ENCODE measurements at regions not wholly inside any gene's neighbourhood (a gene's known extent, or its start where the extent isn't known, plus 50 kb on each side); places are given as distances from the start of the nearest gene placed in this dataset.

DNA sequence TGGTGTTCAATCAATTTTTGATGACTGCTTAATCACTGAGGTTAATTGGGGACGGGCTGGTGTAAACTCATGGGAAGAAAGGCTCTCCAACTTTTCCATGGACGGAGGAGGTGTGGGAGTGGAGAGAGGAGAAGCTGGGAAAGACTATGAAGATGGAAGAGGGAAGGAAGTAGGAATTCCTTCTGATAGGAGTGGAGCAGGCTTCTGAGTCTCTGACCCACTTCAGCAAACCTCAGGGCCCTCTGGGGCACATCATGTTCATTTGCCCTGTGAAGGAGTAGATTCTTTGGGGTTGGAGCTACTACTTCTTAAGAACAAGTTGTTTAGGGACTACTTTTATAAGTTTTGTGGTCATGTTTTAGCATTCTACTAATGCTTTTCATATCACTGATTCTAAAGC, 87.0 kb upstream of the MAP4K3 start:
- Histone ChIP-seq H3K4me3 (replicated peaks; ENCODE audit: insufficient read depth, low read length) (no peak overlapping the region), H3K27ac (replicated peaks) (no peak overlapping the region), H3K27me3 (ENCODE audit: insufficient read depth, poor library complexity, severe bottlenecking) (no peaks in the 10 kb centered on the region)
- DNase-seq (ENCODE audit: low read depth in 1 of 2, low spot score in 1 of 2): no peak
- TF ChIP-seq POLR2AphosphoS5 (IDR thresholded peaks at IDR 0.05; ENCODE audit: low read depth) (no peak), SPI1 (IDR thresholded peaks at IDR 0.05; ENCODE audit: borderline replicate concordance, low read depth) (no peak), GABPA (IDR thresholded peaks at IDR 0.05; ENCODE audit: low read depth) (no peak), CTCF (IDR thresholded peaks at IDR 0.05; ENCODE audit: insufficient read depth, low read length) (no peak)
- TF ChIP-seq, protein P1, sequence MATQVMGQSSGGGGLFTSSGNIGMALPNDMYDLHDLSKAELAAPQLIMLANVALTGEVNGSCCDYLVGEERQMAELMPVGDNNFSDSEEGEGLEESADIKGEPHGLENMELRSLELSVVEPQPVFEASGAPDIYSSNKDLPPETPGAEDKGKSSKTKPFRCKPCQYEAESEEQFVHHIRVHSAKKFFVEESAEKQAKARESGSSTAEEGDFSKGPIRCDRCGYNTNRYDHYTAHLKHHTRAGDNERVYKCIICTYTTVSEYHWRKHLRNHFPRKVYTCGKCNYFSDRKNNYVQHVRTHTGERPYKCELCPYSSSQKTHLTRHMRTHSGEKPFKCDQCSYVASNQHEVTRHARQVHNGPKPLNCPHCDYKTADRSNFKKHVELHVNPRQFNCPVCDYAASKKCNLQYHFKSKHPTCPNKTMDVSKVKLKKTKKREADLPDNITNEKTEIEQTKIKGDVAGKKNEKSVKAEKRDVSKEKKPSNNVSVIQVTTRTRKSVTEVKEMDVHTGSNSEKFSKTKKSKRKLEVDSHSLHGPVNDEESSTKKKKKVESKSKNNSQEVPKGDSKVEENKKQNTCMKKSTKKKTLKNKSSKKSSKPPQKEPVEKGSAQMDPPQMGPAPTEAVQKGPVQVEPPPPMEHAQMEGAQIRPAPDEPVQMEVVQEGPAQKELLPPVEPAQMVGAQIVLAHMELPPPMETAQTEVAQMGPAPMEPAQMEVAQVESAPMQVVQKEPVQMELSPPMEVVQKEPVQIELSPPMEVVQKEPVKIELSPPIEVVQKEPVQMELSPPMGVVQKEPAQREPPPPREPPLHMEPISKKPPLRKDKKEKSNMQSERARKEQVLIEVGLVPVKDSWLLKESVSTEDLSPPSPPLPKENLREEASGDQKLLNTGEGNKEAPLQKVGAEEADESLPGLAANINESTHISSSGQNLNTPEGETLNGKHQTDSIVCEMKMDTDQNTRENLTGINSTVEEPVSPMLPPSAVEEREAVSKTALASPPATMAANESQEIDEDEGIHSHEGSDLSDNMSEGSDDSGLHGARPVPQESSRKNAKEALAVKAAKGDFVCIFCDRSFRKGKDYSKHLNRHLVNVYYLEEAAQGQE (IDR thresholded peaks at IDR 0.05; ENCODE audit: insufficient replicate concordance, low read depth): no peak

DNA sequence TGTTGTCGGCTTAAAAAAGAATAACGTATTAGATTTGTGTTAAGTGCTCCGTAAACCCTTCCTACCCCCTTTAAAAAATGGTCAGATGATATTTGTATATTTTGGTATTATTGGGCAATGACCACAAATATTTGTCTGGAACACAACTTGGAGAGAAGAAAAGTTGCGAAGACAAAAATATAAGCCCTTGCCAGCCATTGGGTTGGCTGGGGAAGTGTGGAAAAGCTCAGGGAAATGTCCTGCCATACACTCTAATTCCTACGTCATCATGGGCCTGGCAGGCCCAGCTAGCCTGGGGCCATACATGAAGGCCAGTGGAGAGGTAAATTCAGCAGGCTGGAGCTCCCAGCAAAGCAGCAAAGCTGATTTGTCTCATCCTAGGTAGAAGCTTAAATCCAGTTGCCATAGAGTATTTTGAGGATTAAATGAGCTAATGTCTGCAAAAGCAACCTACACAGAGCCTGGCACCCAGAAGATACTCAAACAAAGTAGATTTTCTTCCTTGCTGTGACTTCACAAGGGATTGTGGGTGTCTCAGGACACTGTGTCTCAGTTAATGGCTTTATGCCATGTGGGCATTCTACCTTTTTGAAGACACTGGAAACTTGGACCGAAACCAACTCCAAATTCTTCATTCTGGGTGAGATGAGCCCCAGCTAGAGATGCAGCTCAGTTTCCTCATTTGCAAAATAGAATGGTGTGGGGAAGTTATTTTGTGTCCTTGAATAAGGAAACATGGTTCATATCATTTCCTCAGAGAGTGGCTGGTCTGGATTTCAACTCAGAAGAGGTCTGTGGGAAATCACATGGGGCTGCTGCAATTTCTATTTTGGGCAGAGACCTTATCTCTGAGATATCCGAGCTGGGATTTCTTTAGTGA, 87.9 kb upstream of the MAP4K3 start:
- TF ChIP-seq POLR2AphosphoS5 (IDR thresholded peaks at IDR 0.05; ENCODE audit: low read depth): no peak
- TF ChIP-seq SPI1 (IDR thresholded peaks at IDR 0.05; ENCODE audit: borderline replicate concordance, low read depth): no peak
- no peak for TF ChIP-seq GABPA (IDR thresholded peaks at IDR 0.05; ENCODE audit: low read depth)
- TF ChIP-seq CTCF (IDR thresholded peaks at IDR 0.05; ENCODE audit: insufficient read depth, low read length): no peak
- TF ChIP-seq, protein P1 (IDR thresholded peaks at IDR 0.05; ENCODE audit: insufficient replicate concordance, low read depth): no peak
- H3K27me3 ChIP-seq (ENCODE audit: insufficient read depth, poor library complexity, severe bottlenecking): no peaks in the 10 kb centered on the region
- peak in 1 of 2 experiments; percentile 3 for DNase-seq (ENCODE audit: low read depth in 1 of 2, low spot score in 1 of 2)
- no peak overlapping the region for H3K27ac ChIP-seq (replicated peaks)
- no peak overlapping the region for H3K4me3 ChIP-seq (replicated peaks; ENCODE audit: insufficient read depth, low read length)

DNA sequence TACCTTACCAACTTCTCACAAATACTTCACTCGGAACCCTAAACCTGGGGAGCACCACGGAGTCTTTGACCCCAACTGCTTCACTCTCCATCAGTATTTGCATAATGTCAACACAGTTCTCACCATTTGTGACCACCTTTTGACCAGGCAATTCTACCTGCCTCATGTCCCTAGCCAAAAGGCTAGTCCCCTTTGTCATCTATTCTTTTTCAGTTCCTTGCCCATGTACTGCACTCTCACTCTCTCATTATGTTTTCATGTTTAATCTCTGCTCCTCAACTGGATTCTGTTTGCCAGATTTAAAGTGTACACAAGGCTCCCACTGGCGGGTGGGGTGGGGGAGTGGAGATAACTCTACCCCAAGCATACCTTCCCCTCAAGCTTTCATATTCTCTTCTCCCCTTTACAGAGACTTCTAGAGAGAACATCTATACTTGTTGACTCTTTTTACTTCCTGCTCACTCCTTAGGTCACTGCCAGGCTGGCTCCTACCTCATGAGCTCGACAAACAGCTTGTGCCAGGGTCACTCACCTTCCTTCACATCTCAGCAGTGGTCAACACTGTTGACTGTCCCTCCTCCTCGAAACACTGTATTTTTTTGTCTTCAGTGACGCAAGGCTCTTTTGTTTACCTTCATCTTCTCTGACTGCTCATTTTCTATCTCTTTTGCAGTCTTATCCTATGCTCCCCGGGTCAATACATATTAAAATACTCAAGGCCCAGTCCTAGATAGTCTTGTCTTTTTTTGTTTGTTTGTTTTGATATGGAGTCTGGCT, 88.7 kb upstream of the MAP4K3 start:
- Histone ChIP-seq H3K27ac (replicated peaks) (no peak overlapping the region), H3K27me3 (ENCODE audit: insufficient read depth, poor library complexity, severe bottlenecking) (no peaks in the 10 kb centered on the region), H3K4me3 (replicated peaks; ENCODE audit: insufficient read depth, low read length) (no peak overlapping the region)
- DNase-seq (ENCODE audit: low read depth in 1 of 2, low spot score in 1 of 2): no peak
- TF ChIP-seq, protein P1 (IDR thresholded peaks at IDR 0.05; ENCODE audit: insufficient replicate concordance, low read depth): no peak
- TF ChIP-seq CTCF (IDR thresholded peaks at IDR 0.05; ENCODE audit: insufficient read depth, low read length): no peak
- no peak for TF ChIP-seq SPI1 (IDR thresholded peaks at IDR 0.05; ENCODE audit: borderline replicate concordance, low read depth)
- TF ChIP-seq POLR2AphosphoS5 (IDR thresholded peaks at IDR 0.05; ENCODE audit: low read depth): no peak
- no peak for TF ChIP-seq GABPA (IDR thresholded peaks at IDR 0.05; ENCODE audit: low read depth)
